WTC11 (cell line): ENCODE measurements at regions not wholly inside any gene's neighbourhood (a gene's known extent, or its start where the extent isn't known, plus 50 kb on each side); places are given as distances from the start of the nearest gene placed in this dataset.

Source experiments
- ESRRA ChIP-seq: sonication (generic); formaldehyde crosslinking; IDR thresholded peaks from 2 replicates; pipeline ENCODE4 v1.8.1; 2022; ENCODE audit warnings: mild to moderate bottlenecking, missing genetic modification reagents, borderline replicate concordance
- FOXP1 ChIP-seq: sonication (generic); formaldehyde crosslinking; IDR thresholded peaks from 2 replicates; pipeline ENCODE4 v1.8.0; 2022; ENCODE audit warnings: missing genetic modification reagents, mild to moderate bottlenecking, moderate library complexity, borderline replicate concordance
- JAZF1 ChIP-seq: fragments of 250-450 bp; sonication (Bioruptor Pico); IDR thresholded peaks from 2 replicates; pipeline ENCODE4 v1.9.0; 2021; ENCODE audit warnings: moderate library complexity, mild to moderate bottlenecking, inconsistent platforms
- KAT7 ChIP-seq: sonication (generic); formaldehyde crosslinking; IDR thresholded peaks from 2 replicates; pipeline ENCODE4 v1.8.1; 2023; ENCODE audit warnings: missing genetic modification reagents, mild to moderate bottlenecking, borderline replicate concordance
- SMAD3 ChIP-seq: sonication (generic); formaldehyde crosslinking; IDR thresholded peaks from 2 replicates; pipeline ENCODE4 v1.8.0; 2022; ENCODE audit warnings: missing genetic modification reagents, mild to moderate bottlenecking, borderline replicate concordance
- SP1 ChIP-seq: sonication (generic); formaldehyde crosslinking; conservative IDR thresholded peaks from 2 replicates; pipeline ENCODE4 v1.8.1; 2022; ENCODE audit warnings: missing genetic modification reagents
- TCF7 ChIP-seq: sonication (generic); formaldehyde crosslinking; IDR thresholded peaks from 2 replicates; pipeline ENCODE4 v1.8.0; 2022; ENCODE audit warnings: mild to moderate bottlenecking, low read depth, missing genetic modification reagents, moderate library complexity
- ZBTB43 ChIP-seq: sonication (generic); formaldehyde crosslinking; IDR thresholded peaks from 2 replicates; pipeline ENCODE4 v1.8.1; 2023; ENCODE audit warnings: mild to moderate bottlenecking, missing genetic modification reagents
- ZNF281 ChIP-seq: sonication (generic); formaldehyde crosslinking; IDR thresholded peaks from 2 replicates; pipeline ENCODE4 v1.8.0; 2023; ENCODE audit warnings: mild to moderate bottlenecking, missing genetic modification reagents
- TF ChIP-seq, protein P1 (sequence below): fragments of 200-600 bp; IDR thresholded peaks from 2 replicates; pipeline ENCODE4 v1.8.0; 2022; ENCODE audit warnings: antibody characterized with exemption

- TF ChIP-seq ESRRA (no peak), FOXP1 (CRISPR knock-in tag) (no peak), SMAD3 (no peak), JAZF1 (CRISPR knock-in tag) (no peak), TCF7 (CRISPR knock-in tag) (no peak), SP1 (CRISPR knock-in tag) (no peak), KAT7 (CRISPR knock-in tag) (no peak), ZNF281 (CRISPR knock-in tag) (no peak), ZBTB43 (CRISPR knock-in tag) (no peak)
- TF ChIP-seq, protein P1, sequence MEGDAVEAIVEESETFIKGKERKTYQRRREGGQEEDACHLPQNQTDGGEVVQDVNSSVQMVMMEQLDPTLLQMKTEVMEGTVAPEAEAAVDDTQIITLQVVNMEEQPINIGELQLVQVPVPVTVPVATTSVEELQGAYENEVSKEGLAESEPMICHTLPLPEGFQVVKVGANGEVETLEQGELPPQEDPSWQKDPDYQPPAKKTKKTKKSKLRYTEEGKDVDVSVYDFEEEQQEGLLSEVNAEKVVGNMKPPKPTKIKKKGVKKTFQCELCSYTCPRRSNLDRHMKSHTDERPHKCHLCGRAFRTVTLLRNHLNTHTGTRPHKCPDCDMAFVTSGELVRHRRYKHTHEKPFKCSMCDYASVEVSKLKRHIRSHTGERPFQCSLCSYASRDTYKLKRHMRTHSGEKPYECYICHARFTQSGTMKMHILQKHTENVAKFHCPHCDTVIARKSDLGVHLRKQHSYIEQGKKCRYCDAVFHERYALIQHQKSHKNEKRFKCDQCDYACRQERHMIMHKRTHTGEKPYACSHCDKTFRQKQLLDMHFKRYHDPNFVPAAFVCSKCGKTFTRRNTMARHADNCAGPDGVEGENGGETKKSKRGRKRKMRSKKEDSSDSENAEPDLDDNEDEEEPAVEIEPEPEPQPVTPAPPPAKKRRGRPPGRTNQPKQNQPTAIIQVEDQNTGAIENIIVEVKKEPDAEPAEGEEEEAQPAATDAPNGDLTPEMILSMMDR, result no peak
Observed at GRCh38 chr3:159001711-159002110, 199.9 kb downstream of the MFSD1 start.
